ENCODE measurements at regions not wholly inside any gene's neighbourhood (a gene's known extent, or its start where the extent isn't known, plus 50 kb on each side); places are given as distances from the start of the nearest gene placed in this dataset.

GRCh38 chr7:67738145-67738544 is 741.5 kb downstream of the TYW1 start:
- H3K4me3 ChIP-seq = no peak overlapping the region
- peak overlapping the region; percentile 63; the same call in 1 of the 2 replicates for H3K27ac ChIP-seq
- TF ChIP-seq FOXP2 (optimal IDR thresholded peaks at IDR 0.05; ENCODE audit: control extremely low read depth, extremely low read length, insufficient read depth) (no peak), EZH2 (IDR thresholded peaks at IDR 0.05) (no peak), POLR2AphosphoS5 (IDR thresholded peaks at IDR 0.05; ENCODE audit: borderline replicate concordance, low read depth, low read length) (no peak)

GRCh38 chr7:67738958-67739357 is 742.3 kb downstream of the TYW1 start:
- Histone ChIP-seq H3K27ac (peak overlapping the region; percentile 63), H3K9me3 (ENCODE audit: low read depth, low read length) (no peaks in the 10 kb centered on the region)
- DNase-seq (ENCODE audit: low read depth, low spot score) = peak; percentile 91

More at GRCh38 chr7:67738145-67738544, 741.5 kb downstream of the TYW1 start:
- Histone ChIP-seq H3K9ac (ENCODE audit: insufficient read length) (no peak overlapping the region), H3K9me3 (ENCODE audit: low read depth, low read length) (no peaks in the 10 kb centered on the region), H3K36me3 (ENCODE audit: insufficient read depth, low read length) (no peaks in the 10 kb centered on the region)
- DNase-seq (ENCODE audit: low read depth, low spot score) = no peak

GRCh38 chr7:67743501-67743900 is 746.9 kb downstream of the TYW1 start:
- Histone ChIP-seq H3K36me3 (ENCODE audit: insufficient read depth, low read length) (no peaks in the 10 kb centered on the region), H3K27ac (no peak overlapping the region), H3K9ac (ENCODE audit: insufficient read length) (no peak overlapping the region), H3K4me3 (no peak overlapping the region), H3K9me3 (ENCODE audit: low read depth, low read length) (no peaks in the 10 kb centered on the region)
- TF ChIP-seq POLR2AphosphoS5 (IDR thresholded peaks at IDR 0.05; ENCODE audit: borderline replicate concordance, low read depth, low read length) = no peak
- no peak for TF ChIP-seq FOXP2 (optimal IDR thresholded peaks at IDR 0.05; ENCODE audit: control extremely low read depth, extremely low read length, insufficient read depth)
- no peak for TF ChIP-seq EZH2 (IDR thresholded peaks at IDR 0.05)
- no peak for DNase-seq (ENCODE audit: low read depth, low spot score)

More at GRCh38 chr7:67738958-67739357, 742.3 kb downstream of the TYW1 start:
- Histone ChIP-seq H3K4me3 (peak overlapping the region; percentile 21; the same call in 1 of the 2 replicates), H3K9ac (ENCODE audit: insufficient read length) (no peak overlapping the region), H3K36me3 (ENCODE audit: insufficient read depth, low read length) (no peaks in the 10 kb centered on the region)
- no peak for TF ChIP-seq FOXP2 (optimal IDR thresholded peaks at IDR 0.05; ENCODE audit: control extremely low read depth, extremely low read length, insufficient read depth)
- TF ChIP-seq POLR2AphosphoS5 (IDR thresholded peaks at IDR 0.05; ENCODE audit: borderline replicate concordance, low read depth, low read length) = peak; percentile 14; the same call in 1 of the 2 replicates

GRCh38 chr7:67752227-67752626 is 755.6 kb downstream of the TYW1 start:
- TF ChIP-seq POLR2AphosphoS5 (IDR thresholded peaks at IDR 0.05; ENCODE audit: borderline replicate concordance, low read depth, low read length) (no peak), FOXP2 (optimal IDR thresholded peaks at IDR 0.05; ENCODE audit: control extremely low read depth, extremely low read length, insufficient read depth) (no peak), EZH2 (IDR thresholded peaks at IDR 0.05) (no peak)
- no peaks in the 10 kb centered on the region for H3K9me3 ChIP-seq (ENCODE audit: low read depth, low read length)
- H3K4me3 ChIP-seq = no peak overlapping the region
- no peak overlapping the region for H3K27ac ChIP-seq
- H3K36me3 ChIP-seq (ENCODE audit: insufficient read depth, low read length) = no peaks in the 10 kb centered on the region
- no peak for DNase-seq (ENCODE audit: low read depth, low spot score)
- H3K9ac ChIP-seq (ENCODE audit: insufficient read length) = no peak overlapping the region

- H3K36me3 ChIP-seq (ENCODE audit: insufficient read depth, low read length) = no peaks in the 10 kb centered on the region
- no peak overlapping the region for H3K4me3 ChIP-seq
- no peak for DNase-seq (ENCODE audit: low read depth, low spot score)
- TF ChIP-seq POLR2AphosphoS5 (IDR thresholded peaks at IDR 0.05; ENCODE audit: borderline replicate concordance, low read depth, low read length) = no peak
- TF ChIP-seq EZH2 (IDR thresholded peaks at IDR 0.05) = no peak
- no peak for TF ChIP-seq FOXP2 (optimal IDR thresholded peaks at IDR 0.05; ENCODE audit: control extremely low read depth, extremely low read length, insufficient read depth)
- no peak overlapping the region for H3K27ac ChIP-seq
- no peak overlapping the region for H3K9ac ChIP-seq (ENCODE audit: insufficient read length)
- H3K9me3 ChIP-seq (ENCODE audit: low read depth, low read length) = no peaks in the 10 kb centered on the region
Measured at GRCh38 chr7:67753891-67754290, 757.3 kb downstream of the TYW1 start.

GRCh38 chr7:67754651-67755050 is 758.0 kb downstream of the TYW1 start:
- Histone ChIP-seq H3K9me3 (ENCODE audit: low read depth, low read length) (no peaks in the 10 kb centered on the region), H3K27ac (no peak overlapping the region), H3K4me3 (no peak overlapping the region), H3K9ac (ENCODE audit: insufficient read length) (no peak overlapping the region), H3K36me3 (ENCODE audit: insufficient read depth, low read length) (no peaks in the 10 kb centered on the region)
- no peak for TF ChIP-seq FOXP2 (optimal IDR thresholded peaks at IDR 0.05; ENCODE audit: control extremely low read depth, extremely low read length, insufficient read depth)
- no peak for TF ChIP-seq EZH2 (IDR thresholded peaks at IDR 0.05)
- TF ChIP-seq POLR2AphosphoS5 (IDR thresholded peaks at IDR 0.05; ENCODE audit: borderline replicate concordance, low read depth, low read length) = no peak
- DNase-seq (ENCODE audit: low read depth, low spot score) = no peak

- no peak for DNase-seq (ENCODE audit: low read depth, low spot score)
- Histone ChIP-seq H3K9ac (ENCODE audit: insufficient read length) (no peak overlapping the region), H3K36me3 (ENCODE audit: insufficient read depth, low read length) (no peaks in the 10 kb centered on the region), H3K27ac (no peak overlapping the region), H3K9me3 (ENCODE audit: low read depth, low read length) (no peaks in the 10 kb centered on the region), H3K4me3 (no peak overlapping the region)
- TF ChIP-seq POLR2AphosphoS5 (IDR thresholded peaks at IDR 0.05; ENCODE audit: borderline replicate concordance, low read depth, low read length) = no peak
- TF ChIP-seq EZH2 (IDR thresholded peaks at IDR 0.05) = no peak
- TF ChIP-seq FOXP2 (optimal IDR thresholded peaks at IDR 0.05; ENCODE audit: control extremely low read depth, extremely low read length, insufficient read depth) = no peak
Measured at GRCh38 chr7:67758551-67758950, 761.9 kb downstream of the TYW1 start.

GRCh38 chr7:67760971-67761370 is 764.3 kb downstream of the TYW1 start:
- H3K36me3 ChIP-seq (ENCODE audit: insufficient read depth, low read length) = no peaks in the 10 kb centered on the region
- H3K9me3 ChIP-seq (ENCODE audit: low read depth, low read length) = no peaks in the 10 kb centered on the region
- DNase-seq (ENCODE audit: low read depth, low spot score) = no peak
- no peak overlapping the region for H3K4me3 ChIP-seq
- no peak overlapping the region for H3K27ac ChIP-seq
- H3K9ac ChIP-seq (ENCODE audit: insufficient read length) = no peak overlapping the region
- TF ChIP-seq POLR2AphosphoS5 (IDR thresholded peaks at IDR 0.05; ENCODE audit: borderline replicate concordance, low read depth, low read length) = no peak
- TF ChIP-seq FOXP2 (optimal IDR thresholded peaks at IDR 0.05; ENCODE audit: control extremely low read depth, extremely low read length, insufficient read depth) = no peak
- no peak for TF ChIP-seq EZH2 (IDR thresholded peaks at IDR 0.05)

- DNase-seq (ENCODE audit: low read depth, low spot score) = no peak
Measured at GRCh38 chr7:67762516-67762915, 765.9 kb downstream of the TYW1 start.

More at GRCh38 chr7:67762516-67762915, 765.9 kb downstream of the TYW1 start:
- no peak overlapping the region for H3K27ac ChIP-seq
- H3K4me3 ChIP-seq = no peak overlapping the region
- TF ChIP-seq EZH2 (IDR thresholded peaks at IDR 0.05) (no peak), FOXP2 (optimal IDR thresholded peaks at IDR 0.05; ENCODE audit: control extremely low read depth, extremely low read length, insufficient read depth) (no peak), POLR2AphosphoS5 (IDR thresholded peaks at IDR 0.05; ENCODE audit: borderline replicate concordance, low read depth, low read length) (no peak)
- no peaks in the 10 kb centered on the region for H3K36me3 ChIP-seq (ENCODE audit: insufficient read depth, low read length)
- no peak overlapping the region for H3K9ac ChIP-seq (ENCODE audit: insufficient read length)
- H3K9me3 ChIP-seq (ENCODE audit: low read depth, low read length) = no peaks in the 10 kb centered on the region
